ENCODE measurements at regions not wholly inside any gene's neighbourhood (a gene's known extent, or its start where the extent isn't known, plus 50 kb on each side); places are given as distances from the start of the nearest gene placed in this dataset.

- H3K4me3 ChIP-seq (ENCODE audit: low read depth in 1 of 3, low read length in 3 of 3), result no peak overlapping the region
- no peak for TF ChIP-seq RXRA (IDR thresholded peaks at IDR 0.05)
- TF ChIP-seq GABPA (IDR thresholded peaks at IDR 0.05 in 1 of 2, conservative IDR thresholded peaks at IDR 0.05 in 1 of 2), result no peak
- no peak for TF ChIP-seq FOXA1 (IDR thresholded peaks at IDR 0.05)
- no peak for TF ChIP-seq RAD21 (IDR thresholded peaks at IDR 0.05)
- no peak for TF ChIP-seq TAF1 (conservative IDR thresholded peaks at IDR 0.05)
- TF ChIP-seq FOXA2 (IDR thresholded peaks at IDR 0.05), result no peak
- TF ChIP-seq YY1 (IDR thresholded peaks at IDR 0.05), result no peak
- TF ChIP-seq NR2F2 (IDR thresholded peaks at IDR 0.05), result no peak
- TF ChIP-seq ATF3 (IDR thresholded peaks at IDR 0.05), result no peak
- TF ChIP-seq ZBTB33 (IDR thresholded peaks at IDR 0.05), result no peak
- no peak for TF ChIP-seq HNF4G (IDR thresholded peaks at IDR 0.05)
- TF ChIP-seq, protein P1, sequence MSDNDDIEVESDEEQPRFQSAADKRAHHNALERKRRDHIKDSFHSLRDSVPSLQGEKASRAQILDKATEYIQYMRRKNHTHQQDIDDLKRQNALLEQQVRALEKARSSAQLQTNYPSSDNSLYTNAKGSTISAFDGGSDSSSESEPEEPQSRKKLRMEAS (IDR thresholded peaks at IDR 0.05), result no peak
- TF ChIP-seq, protein P2, sequence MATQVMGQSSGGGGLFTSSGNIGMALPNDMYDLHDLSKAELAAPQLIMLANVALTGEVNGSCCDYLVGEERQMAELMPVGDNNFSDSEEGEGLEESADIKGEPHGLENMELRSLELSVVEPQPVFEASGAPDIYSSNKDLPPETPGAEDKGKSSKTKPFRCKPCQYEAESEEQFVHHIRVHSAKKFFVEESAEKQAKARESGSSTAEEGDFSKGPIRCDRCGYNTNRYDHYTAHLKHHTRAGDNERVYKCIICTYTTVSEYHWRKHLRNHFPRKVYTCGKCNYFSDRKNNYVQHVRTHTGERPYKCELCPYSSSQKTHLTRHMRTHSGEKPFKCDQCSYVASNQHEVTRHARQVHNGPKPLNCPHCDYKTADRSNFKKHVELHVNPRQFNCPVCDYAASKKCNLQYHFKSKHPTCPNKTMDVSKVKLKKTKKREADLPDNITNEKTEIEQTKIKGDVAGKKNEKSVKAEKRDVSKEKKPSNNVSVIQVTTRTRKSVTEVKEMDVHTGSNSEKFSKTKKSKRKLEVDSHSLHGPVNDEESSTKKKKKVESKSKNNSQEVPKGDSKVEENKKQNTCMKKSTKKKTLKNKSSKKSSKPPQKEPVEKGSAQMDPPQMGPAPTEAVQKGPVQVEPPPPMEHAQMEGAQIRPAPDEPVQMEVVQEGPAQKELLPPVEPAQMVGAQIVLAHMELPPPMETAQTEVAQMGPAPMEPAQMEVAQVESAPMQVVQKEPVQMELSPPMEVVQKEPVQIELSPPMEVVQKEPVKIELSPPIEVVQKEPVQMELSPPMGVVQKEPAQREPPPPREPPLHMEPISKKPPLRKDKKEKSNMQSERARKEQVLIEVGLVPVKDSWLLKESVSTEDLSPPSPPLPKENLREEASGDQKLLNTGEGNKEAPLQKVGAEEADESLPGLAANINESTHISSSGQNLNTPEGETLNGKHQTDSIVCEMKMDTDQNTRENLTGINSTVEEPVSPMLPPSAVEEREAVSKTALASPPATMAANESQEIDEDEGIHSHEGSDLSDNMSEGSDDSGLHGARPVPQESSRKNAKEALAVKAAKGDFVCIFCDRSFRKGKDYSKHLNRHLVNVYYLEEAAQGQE (IDR thresholded peaks at IDR 0.05), result no peak
- no peaks in the 10 kb centered on the region for H3K36me3 ChIP-seq (ENCODE audit: control insufficient read depth in 4 of 4, insufficient read depth in 3 of 4, low read depth in 1 of 4, low read length in 3 of 4)
- no peak overlapping the region for H3K27ac ChIP-seq (ENCODE audit: low read depth in 1 of 2, low read length in 2 of 2)
- no peaks in the 10 kb centered on the region for H3K27me3 ChIP-seq (ENCODE audit: control insufficient read depth in 4 of 4, insufficient read depth in 4 of 4, low read length in 3 of 4)
- no peaks in the 10 kb centered on the region for H3K9me3 ChIP-seq (ENCODE audit: control insufficient read depth in 4 of 4, low read length in 3 of 4)
- no peak for DNase-seq (ENCODE audit: low spot score)
- no peaks in the 10 kb centered on the region for H3K4me1 ChIP-seq (ENCODE audit: control insufficient read depth in 4 of 4, insufficient read depth in 4 of 4, low read length in 3 of 4)
- H3K9ac ChIP-seq (ENCODE audit: low read depth in 1 of 2, low read length in 2 of 2), result no peak overlapping the region
- WGBS, result 58% methylated on average over 1 of the region's 1 CpG
Measured at GRCh38 chr13:62038214-62038613, 622.6 kb upstream of the PCDH20 start.

DNA sequence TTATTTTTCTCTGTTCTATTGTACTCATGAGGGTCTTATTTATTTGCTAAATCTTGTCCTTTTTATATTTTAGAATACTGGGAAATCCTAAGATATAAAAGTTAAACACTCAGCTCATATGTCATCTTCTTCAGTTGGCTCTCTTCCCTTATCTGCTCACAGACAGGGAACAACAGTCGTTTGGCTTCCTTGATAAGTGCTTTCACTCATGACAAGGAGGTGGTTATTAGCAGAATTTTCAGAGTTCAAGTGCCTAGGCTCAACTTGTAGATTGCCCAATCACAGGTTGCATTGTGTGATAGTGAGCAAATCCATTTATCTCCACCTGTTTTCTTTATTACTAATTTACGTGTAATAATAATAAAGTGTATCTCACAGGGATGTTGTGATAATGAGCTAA, 620.3 kb upstream of the PCDH20 start:
- TF ChIP-seq, protein P3, sequence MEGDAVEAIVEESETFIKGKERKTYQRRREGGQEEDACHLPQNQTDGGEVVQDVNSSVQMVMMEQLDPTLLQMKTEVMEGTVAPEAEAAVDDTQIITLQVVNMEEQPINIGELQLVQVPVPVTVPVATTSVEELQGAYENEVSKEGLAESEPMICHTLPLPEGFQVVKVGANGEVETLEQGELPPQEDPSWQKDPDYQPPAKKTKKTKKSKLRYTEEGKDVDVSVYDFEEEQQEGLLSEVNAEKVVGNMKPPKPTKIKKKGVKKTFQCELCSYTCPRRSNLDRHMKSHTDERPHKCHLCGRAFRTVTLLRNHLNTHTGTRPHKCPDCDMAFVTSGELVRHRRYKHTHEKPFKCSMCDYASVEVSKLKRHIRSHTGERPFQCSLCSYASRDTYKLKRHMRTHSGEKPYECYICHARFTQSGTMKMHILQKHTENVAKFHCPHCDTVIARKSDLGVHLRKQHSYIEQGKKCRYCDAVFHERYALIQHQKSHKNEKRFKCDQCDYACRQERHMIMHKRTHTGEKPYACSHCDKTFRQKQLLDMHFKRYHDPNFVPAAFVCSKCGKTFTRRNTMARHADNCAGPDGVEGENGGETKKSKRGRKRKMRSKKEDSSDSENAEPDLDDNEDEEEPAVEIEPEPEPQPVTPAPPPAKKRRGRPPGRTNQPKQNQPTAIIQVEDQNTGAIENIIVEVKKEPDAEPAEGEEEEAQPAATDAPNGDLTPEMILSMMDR (IDR thresholded peaks at IDR 0.05; ENCODE audit: low read depth, low read length, missing input control), result no peak
- TF ChIP-seq NR2F2 (IDR thresholded peaks at IDR 0.05) (no peak), SP1 (IDR thresholded peaks at IDR 0.05) (no peak), ATF3 (IDR thresholded peaks at IDR 0.05) (no peak), YY1 (IDR thresholded peaks at IDR 0.05) (no peak), FOXA2 (IDR thresholded peaks at IDR 0.05) (no peak), TAF1 (conservative IDR thresholded peaks at IDR 0.05) (no peak), FOXA1 (IDR thresholded peaks at IDR 0.05) (no peak), EGR1 (IDR thresholded peaks at IDR 0.05; ENCODE audit: low read depth in 2 of 2) (no peak), HNF4A (conservative IDR thresholded peaks at IDR 0.05) (no peak)
- TF ChIP-seq, protein P1 (IDR thresholded peaks at IDR 0.05), result no peak
- TF ChIP-seq, protein P2 (IDR thresholded peaks at IDR 0.05), result no peak
- no peak for DNase-seq (ENCODE audit: low spot score)
- Histone ChIP-seq H3K4me1 (ENCODE audit: control insufficient read depth in 4 of 4, insufficient read depth in 4 of 4, low read length in 3 of 4) (no peaks in the 10 kb centered on the region), H3K27ac (ENCODE audit: low read depth in 1 of 2, low read length in 2 of 2) (no peak overlapping the region), H3K9me3 (ENCODE audit: control insufficient read depth in 4 of 4, low read length in 3 of 4) (no peaks in the 10 kb centered on the region), H3K9ac (ENCODE audit: low read depth in 1 of 2, low read length in 2 of 2) (no peak overlapping the region), H3K36me3 (ENCODE audit: control insufficient read depth in 4 of 4, insufficient read depth in 3 of 4, low read depth in 1 of 4, low read length in 3 of 4) (no peaks in the 10 kb centered on the region), H3K27me3 (ENCODE audit: control insufficient read depth in 4 of 4, insufficient read depth in 4 of 4, low read length in 3 of 4) (peaks cover 0 to 2% (median 0%) of the 10 kb centered on the region in 4 donors), H3K4me3 (ENCODE audit: low read depth in 1 of 3, low read length in 3 of 3) (no peak overlapping the region)
- WGBS, result 44% methylated on average over 2 of the region's 2 CpGs

Measured in liver (tissue), 8 donors.